GM18868 (cell line): ENCODE measurements at regions not wholly inside any gene's neighbourhood (a gene's known extent, or its start where the extent isn't known, plus 50 kb on each side); places are given as distances from the start of the nearest gene placed in this dataset.
A peak's percentile ranks its signal among the peaks of the same experiment; 100 is the strongest.

Experiments
- ATAC-seq: cut with Tn5 transposase; IDR thresholded peaks from one replicate; pipeline ENCODE4 v1.9.1; 2021; ENCODE audit warnings: mild to moderate bottlenecking, moderate library complexity; ENCODE audit not compliant: unreplicated experiment

- no peak for ATAC-seq
These were observed 599.1 kb upstream of the PRMT6 start for GRCh38 chr1:106457368-106457767.

DNA sequence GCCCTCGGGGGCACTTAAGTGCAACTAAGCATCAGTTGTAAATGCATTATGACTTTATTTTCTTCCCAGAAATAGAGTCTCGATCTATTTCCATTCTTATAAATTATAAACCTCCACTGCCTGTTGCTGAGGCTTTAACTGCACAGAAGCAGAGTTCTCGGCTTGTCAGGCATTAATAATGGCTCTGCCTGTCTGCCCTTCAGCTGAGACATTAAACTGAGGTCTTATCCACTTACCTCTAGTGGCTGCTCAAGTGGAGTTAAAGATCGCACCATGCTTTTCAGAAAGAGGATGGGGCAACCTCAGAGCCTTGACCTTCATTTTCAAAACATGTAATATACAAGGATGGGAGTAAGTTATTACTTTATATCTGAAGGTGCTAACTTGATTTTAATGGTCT is 597.6 kb upstream of the PRMT6 start:
- ATAC-seq, result no peak

DNA sequence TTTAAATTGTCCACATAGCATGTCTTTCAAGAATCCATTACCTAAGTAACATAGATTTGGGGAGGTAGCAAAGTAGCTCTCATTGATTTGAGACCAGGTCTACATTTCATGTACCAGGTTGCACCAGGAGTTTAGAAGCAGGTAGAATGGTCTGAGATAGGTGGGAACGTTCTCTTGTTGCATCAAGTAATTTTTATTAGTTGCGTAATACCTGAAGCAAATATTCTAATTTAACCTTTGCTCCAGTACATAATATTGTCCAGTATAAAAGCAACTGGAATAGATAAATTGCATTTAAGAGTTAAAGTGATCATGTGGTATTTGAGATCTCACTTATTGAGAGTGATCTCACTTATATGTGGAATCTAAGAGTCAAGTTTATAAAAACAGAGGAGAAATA is 597.1 kb upstream of the PRMT6 start:
- no peak for ATAC-seq

GRCh38 chr1:106465666-106466065 is 590.8 kb upstream of the PRMT6 start:
- no peak for ATAC-seq

GRCh38 chr1:106480629-106481028 is 575.8 kb upstream of the PRMT6 start:
- no peak for ATAC-seq

GRCh38 chr1:106492880-106493279 is 563.6 kb upstream of the PRMT6 start:
- no peak for ATAC-seq

DNA sequence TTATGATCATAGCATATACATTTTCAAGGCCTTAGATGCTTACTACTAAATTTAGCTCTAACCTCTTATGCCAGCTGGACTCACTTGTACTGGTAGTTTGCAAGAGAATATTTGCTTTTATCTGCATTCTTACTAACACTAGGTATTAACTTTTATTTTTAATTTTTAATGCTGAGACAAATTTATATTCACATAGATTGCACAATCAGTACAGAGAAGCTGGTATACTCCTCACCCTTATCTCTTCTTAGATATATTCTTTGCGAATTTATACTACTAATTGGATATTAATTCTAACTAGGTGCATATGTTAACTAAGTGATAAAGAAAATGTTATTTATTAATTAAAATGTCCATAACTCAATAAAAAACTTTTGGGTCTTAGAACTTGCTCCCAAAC is 561.8 kb upstream of the PRMT6 start:
- no peak for ATAC-seq

GRCh38 chr1:106498238-106498637 is 558.2 kb upstream of the PRMT6 start:
- ATAC-seq, result no peak

- ATAC-seq, result no peak
These were observed 553.8 kb upstream of the PRMT6 start for GRCh38 chr1:106502659-106503058.

- no peak for ATAC-seq
These were observed 541.1 kb upstream of the PRMT6 start for GRCh38 chr1:106515375-106515774.

- ATAC-seq, result no peak
These were observed 539.2 kb upstream of the PRMT6 start for GRCh38 chr1:106517224-106517623.

GRCh38 chr1:106523497-106523896 is 533.0 kb upstream of the PRMT6 start:
- no peak for ATAC-seq

GRCh38 chr1:106524631-106525030 is 531.8 kb upstream of the PRMT6 start:
- ATAC-seq, result no peak

- no peak for ATAC-seq
These were observed 529.8 kb upstream of the PRMT6 start for GRCh38 chr1:106526650-106527049.

DNA sequence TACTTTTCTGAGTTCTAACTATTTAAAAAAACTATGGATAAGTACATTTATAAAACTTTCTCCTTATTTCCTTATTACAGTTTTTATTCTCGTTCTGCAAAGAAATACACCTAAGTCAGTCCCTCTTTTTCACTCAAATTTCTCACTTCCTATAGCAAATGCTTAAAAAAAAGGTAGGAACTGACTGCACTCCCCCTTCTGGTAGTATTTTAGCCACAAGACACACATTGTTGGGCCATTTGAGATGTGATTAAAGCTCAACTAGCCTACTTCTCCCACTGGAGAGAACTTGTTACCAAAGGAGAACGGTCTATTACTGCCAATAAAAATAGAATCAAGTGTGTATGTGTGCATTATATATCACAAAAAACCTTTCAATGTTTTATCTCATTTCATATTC is 521.9 kb upstream of the PRMT6 start:
- no peak for ATAC-seq

GRCh38 chr1:106536741-106537140 is 519.7 kb upstream of the PRMT6 start:
- no peak for ATAC-seq

DNA sequence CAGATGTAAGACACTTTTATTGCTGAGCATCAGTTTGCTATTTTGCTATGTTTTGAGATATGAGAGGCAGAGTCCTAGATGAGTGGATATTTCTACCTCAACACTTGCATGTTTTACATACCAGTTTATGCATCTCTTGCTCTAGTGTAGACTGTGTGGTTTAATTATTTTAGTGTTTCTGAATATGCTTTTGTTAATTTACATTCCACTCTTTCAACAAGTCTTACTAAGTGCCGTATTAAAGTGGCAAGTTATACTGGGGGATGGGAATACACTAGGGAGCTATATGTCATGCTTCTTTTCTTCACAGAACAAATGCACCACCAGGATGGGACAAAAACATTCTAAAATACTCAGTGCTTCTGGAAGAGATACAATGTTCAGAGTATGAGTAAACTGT is 507.7 kb upstream of the PRMT6 start:
- no peak for ATAC-seq

DNA sequence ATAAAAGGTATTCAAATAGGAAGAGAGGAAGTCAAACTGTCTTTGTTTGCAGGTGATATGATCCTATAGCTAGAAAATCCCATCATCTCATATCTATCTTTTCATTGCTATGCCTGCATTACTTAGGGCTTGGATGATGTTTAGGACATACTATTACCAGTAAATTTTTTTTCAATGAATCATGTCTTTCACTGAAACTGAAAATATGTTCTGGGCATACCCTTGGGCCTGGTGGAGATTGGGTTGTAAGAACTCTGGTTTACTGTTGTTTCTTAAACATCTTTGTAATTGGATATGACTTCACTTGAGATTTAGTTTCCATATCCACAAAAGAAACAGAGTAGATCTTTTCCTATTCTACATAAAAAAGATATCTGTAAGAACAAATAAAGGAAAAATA is 502.2 kb upstream of the PRMT6 start:
- ATAC-seq, result no peak

GRCh38 chr1:106555571-106555970 is 500.9 kb upstream of the PRMT6 start:
- ATAC-seq, result no peak

DNA sequence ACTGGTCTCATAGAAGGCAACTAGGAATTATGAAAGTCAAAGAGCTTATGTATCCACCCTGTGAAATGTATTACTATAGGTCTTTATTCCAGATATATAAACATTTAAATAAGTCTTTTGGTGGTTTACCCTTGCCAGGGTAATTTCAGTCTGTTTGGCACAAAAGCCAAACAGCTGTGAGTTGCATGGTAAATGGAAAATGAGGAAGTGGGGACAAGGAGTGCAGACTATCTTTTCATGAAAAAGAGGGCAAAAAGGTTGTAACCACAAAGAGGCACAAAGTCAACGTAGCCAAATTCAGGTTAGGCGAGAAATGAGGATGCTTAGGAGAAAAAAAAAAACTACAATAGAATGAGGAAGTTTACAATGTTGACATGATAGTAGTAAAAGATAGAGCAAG is 492.3 kb upstream of the PRMT6 start:
- peak; percentile 34 for ATAC-seq

DNA sequence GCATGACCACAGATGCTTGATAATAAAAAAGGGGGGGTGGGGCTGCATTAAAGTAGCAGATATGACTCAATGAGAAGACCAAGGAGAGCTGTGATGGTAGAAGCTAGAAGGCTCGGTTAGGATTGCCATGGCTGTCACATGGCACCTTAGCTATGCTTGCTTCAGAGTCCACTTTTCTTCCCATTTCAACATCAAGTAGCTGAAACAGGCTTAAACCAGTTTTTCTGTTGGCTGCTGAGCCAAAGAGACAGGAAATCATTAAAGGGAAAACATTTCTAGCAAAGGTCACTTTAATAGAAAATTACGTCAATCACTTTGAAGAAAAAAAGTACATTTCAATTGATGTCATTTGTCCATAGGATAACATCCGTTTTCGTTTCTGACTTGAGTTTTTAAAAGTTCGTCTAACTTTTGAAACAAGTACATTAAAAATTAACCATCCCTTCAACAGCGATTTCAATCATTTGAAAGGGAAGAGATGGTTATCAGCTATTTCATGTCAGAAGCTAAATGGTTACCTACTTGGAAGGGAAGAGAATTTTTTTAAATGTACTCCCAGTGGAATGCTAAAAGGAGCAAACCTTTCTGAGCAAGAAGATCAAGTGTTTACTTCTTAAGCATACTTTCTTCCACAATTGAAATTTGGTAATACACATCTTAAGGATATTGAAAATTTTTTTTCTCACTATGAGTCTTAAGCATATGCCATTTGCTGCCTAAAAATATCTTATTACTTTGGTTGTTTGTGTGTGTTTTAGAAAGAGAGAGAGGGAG is 488.1 kb upstream of the PRMT6 start:
- no peak for ATAC-seq

DNA sequence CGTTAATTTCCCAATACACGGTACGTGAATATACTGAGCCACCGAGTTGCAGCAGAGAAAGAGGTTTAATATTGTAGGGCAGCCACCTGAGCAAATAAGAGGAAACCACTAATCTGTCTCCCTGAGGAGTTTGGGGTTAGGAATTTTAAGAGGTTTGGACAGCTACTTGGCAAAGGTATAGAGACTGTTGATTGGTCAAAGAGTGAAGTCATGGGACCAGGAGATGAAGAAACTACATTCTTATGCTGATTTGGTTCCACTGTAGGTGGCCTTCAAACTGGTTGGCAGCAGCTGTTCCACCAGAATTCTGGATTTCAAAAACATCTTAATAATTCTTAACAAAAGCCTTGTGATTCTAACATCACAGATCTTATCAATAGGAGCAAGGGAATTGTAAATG is 485.4 kb upstream of the PRMT6 start:
- ATAC-seq, result no peak

GRCh38 chr1:106584107-106584506 is 472.4 kb upstream of the PRMT6 start:
- ATAC-seq, result no peak
